HG03064 (cell line): ENCODE measurements at regions not wholly inside any gene's neighbourhood (a gene's known extent, or its start where the extent isn't known, plus 50 kb on each side); places are given as distances from the start of the nearest gene placed in this dataset.

ENCODE experiments used
- ATAC-seq: cut with Tn5 transposase; IDR thresholded peaks from one replicate; pipeline ENCODE4 v1.9.1; 2021; ENCODE audit warnings: low read depth; ENCODE audit not compliant: unreplicated experiment

GRCh38 chr6:145525038-145525437, 210.3 kb downstream of the EPM2A start:
- no peak for ATAC-seq

GRCh38 chr6:145529582-145529981, 205.7 kb downstream of the EPM2A start:
- ATAC-seq, result no peak

- no peak for ATAC-seq
These were observed 204.9 kb downstream of the EPM2A start for GRCh38 chr6:145530454-145530853.

GRCh38 chr6:145531032-145531431, 204.3 kb downstream of the EPM2A start:
- no peak for ATAC-seq

GRCh38 chr6:145531822-145532221, 203.5 kb downstream of the EPM2A start:
- no peak for ATAC-seq

GRCh38 chr6:145532361-145532760, 203.0 kb downstream of the EPM2A start:
- no peak for ATAC-seq

GRCh38 chr6:145534989-145535388, 200.3 kb downstream of the EPM2A start:
- ATAC-seq, result no peak

- no peak for ATAC-seq
These were observed 196.3 kb downstream of the EPM2A start for GRCh38 chr6:145538989-145539388.

GRCh38 chr6:145539831-145540230, 195.5 kb downstream of the EPM2A start:
- ATAC-seq, result no peak

GRCh38 chr6:145540741-145541140, 194.6 kb downstream of the EPM2A start:
- no peak for ATAC-seq

GRCh38 chr6:145544041-145544440, 191.3 kb downstream of the EPM2A start:
- ATAC-seq, result no peak

GRCh38 chr6:145544514-145544913, 190.8 kb downstream of the EPM2A start:
- no peak for ATAC-seq

GRCh38 chr6:145546265-145546664, 189.1 kb downstream of the EPM2A start:
- ATAC-seq, result no peak

- ATAC-seq, result no peak
These were observed 187.6 kb downstream of the EPM2A start for GRCh38 chr6:145547594-145548335.

GRCh38 chr6:145548933-145549648, 186.2 kb downstream of the EPM2A start:
- no peak for ATAC-seq

GRCh38 chr6:145551164-145551563, 184.2 kb downstream of the EPM2A start:
- ATAC-seq, result no peak

- ATAC-seq, result no peak
These were observed 180.2 kb downstream of the EPM2A start for GRCh38 chr6:145555084-145555483.

- ATAC-seq, result no peak
These were observed 177.8 kb downstream of the EPM2A start for GRCh38 chr6:145557474-145557873.

- no peak for ATAC-seq
These were observed 175.5 kb downstream of the EPM2A start for GRCh38 chr6:145559836-145560235.

GRCh38 chr6:145561095-145562072, 173.9 kb downstream of the EPM2A start:
- ATAC-seq, result no peak
